ENCODE measurements at regions not wholly inside any gene's neighbourhood (a gene's known extent, or its start where the extent isn't known, plus 50 kb on each side); places are given as distances from the start of the nearest gene placed in this dataset.

DNA sequence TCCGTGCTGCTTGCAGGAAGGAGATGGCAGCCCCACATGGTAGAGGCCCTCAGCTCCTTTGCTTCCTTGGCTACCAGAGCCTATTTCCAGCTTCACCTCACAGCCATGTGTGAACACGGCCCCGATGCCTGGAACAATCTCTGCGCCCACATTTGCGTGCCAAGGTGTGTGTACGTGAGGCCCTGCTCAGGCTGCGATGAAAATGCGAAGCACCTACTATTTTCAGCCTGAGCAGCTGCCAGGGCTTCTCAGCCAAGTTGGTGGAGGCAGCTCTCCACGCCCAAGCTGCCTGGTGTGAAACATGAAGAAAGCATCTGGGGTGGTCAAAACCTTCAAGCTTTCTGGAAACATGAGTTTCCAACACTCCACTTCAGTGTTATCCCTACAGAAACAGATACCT is 177.8 kb upstream of the EGLN3 start:
- Mint-ChIP-seq H3K4me1 (no peaks in the 10 kb centered on the region), H3K27me3 (no peaks in the 10 kb centered on the region), H3K27ac (no peak overlapping the region)

DNA sequence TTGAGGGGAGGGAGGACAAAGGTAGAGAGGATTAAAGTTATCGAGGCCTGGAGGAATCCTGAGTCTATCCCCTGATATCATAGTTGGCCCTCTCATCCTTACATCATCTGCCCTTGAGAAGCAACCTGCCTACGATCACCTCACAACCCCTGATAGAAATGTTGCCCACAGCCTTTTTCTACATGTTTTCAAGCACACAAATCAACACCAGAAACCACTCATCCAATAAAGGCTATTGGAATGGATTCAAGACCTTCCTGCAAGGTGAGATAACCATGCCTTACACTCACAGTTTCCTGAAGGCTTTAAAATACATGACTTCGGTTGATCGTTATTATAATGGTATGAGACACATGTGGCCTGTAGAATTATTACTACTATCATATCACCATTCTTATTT is 175.7 kb upstream of the EGLN3 start:
- no peaks in the 10 kb centered on the region for H4K20me1 ChIP-seq (ENCODE audit: control insufficient read depth, insufficient read depth, low read length, poor library complexity, severe bottlenecking)
- Mint-ChIP-seq H3K9me3 (ENCODE audit: insufficient read depth) (no peaks in the 10 kb centered on the region), H3K27me3 (no peaks in the 10 kb centered on the region), H3K4me1 (no peaks in the 10 kb centered on the region), H3K4me3 (no peak overlapping the region), H3K27ac (no peak overlapping the region)
- ChIA-PET CTCF (no interaction called here), POLR2A (no interaction called here)
- intact Hi-C loops (cut with micrococcal nuclease): no loop called here
- H3K4me1 ChIP-seq (ENCODE audit: control insufficient read depth in 2 of 2, insufficient read depth in 2 of 2, low read length in 2 of 2): no peaks in the 10 kb centered on the region
- peaks cover 0 to 5% (median 0%) of the 10 kb centered on the region in 3 donors for H3K9me3 ChIP-seq (ENCODE audit: control extremely low read depth in 1 of 3, control insufficient read depth in 2 of 3, insufficient read depth in 1 of 3, low read length in 2 of 3)
- no peak overlapping the region for H3K4me2 ChIP-seq (replicated peaks; ENCODE audit: low read depth, low read length, poor library complexity, severe bottlenecking)
- H3K79me2 ChIP-seq (ENCODE audit: control insufficient read depth, insufficient read depth, low read length): no peaks in the 10 kb centered on the region
- TF ChIP-seq, protein P1, sequence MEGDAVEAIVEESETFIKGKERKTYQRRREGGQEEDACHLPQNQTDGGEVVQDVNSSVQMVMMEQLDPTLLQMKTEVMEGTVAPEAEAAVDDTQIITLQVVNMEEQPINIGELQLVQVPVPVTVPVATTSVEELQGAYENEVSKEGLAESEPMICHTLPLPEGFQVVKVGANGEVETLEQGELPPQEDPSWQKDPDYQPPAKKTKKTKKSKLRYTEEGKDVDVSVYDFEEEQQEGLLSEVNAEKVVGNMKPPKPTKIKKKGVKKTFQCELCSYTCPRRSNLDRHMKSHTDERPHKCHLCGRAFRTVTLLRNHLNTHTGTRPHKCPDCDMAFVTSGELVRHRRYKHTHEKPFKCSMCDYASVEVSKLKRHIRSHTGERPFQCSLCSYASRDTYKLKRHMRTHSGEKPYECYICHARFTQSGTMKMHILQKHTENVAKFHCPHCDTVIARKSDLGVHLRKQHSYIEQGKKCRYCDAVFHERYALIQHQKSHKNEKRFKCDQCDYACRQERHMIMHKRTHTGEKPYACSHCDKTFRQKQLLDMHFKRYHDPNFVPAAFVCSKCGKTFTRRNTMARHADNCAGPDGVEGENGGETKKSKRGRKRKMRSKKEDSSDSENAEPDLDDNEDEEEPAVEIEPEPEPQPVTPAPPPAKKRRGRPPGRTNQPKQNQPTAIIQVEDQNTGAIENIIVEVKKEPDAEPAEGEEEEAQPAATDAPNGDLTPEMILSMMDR (IDR thresholded peaks at IDR 0.05): no peak
- TF ChIP-seq EZH2 (IDR thresholded peaks at IDR 0.05; ENCODE audit: borderline replicate concordance, insufficient read depth, low read depth, low read length, poor library complexity, severe bottlenecking): no peak
- no peaks in the 10 kb centered on the region for H3K27me3 ChIP-seq (replicated peaks in 1 of 4; ENCODE audit: control extremely low read depth in 1 of 4, control insufficient read depth in 3 of 4, insufficient read depth in 4 of 4, low read length in 3 of 4)
- ATAC-seq (ENCODE audit: low read depth): no peak
- 83% methylated on average over 1 of the region's 4 CpGs for WGBS (ENCODE audit: insufficient coverage)
- H3K4me3 ChIP-seq (ENCODE audit: control extremely low read depth in 1 of 5, extremely low read depth in 1 of 5, insufficient read depth in 1 of 5, low read depth in 2 of 5, low read length in 4 of 5): no peak overlapping the region
- H3K36me3 ChIP-seq (replicated peaks in 1 of 2; ENCODE audit: control extremely low read depth in 1 of 2, control insufficient read depth in 1 of 2, extremely low read depth in 1 of 2, insufficient read depth in 2 of 2, low read length in 1 of 2): no peaks in the 10 kb centered on the region
- no peak for DNase-seq
- no peak overlapping the region for H3K27ac ChIP-seq (ENCODE audit: low read length in 2 of 2)
- H2AFZ ChIP-seq (ENCODE audit: insufficient read depth, low read depth, low read length, poor library complexity, severe bottlenecking): no peak overlapping the region
- no peak overlapping the region for H3K9ac ChIP-seq (ENCODE audit: low read length)

More for the DNA sequence above, 177.8 kb upstream of the EGLN3 start:
- Histone ChIP-seq H3K4me1 (ENCODE audit: control insufficient read depth in 2 of 2, insufficient read depth in 2 of 2, low read length in 2 of 2) (no peaks in the 10 kb centered on the region), H3K27ac (ENCODE audit: low read length in 2 of 2) (no peak overlapping the region), H3K4me2 (replicated peaks; ENCODE audit: low read depth, low read length, poor library complexity, severe bottlenecking) (no peak overlapping the region), H3K9me3 (ENCODE audit: control extremely low read depth in 1 of 3, control insufficient read depth in 2 of 3, insufficient read depth in 1 of 3, low read length in 2 of 3) (peaks cover 0 to 5% (median 0%) of the 10 kb centered on the region in 3 donors), H3K27me3 (replicated peaks in 1 of 4; ENCODE audit: control extremely low read depth in 1 of 4, control insufficient read depth in 3 of 4, insufficient read depth in 4 of 4, low read length in 3 of 4) (no peaks in the 10 kb centered on the region), H3K9ac (ENCODE audit: low read length) (no peak overlapping the region), H3K36me3 (replicated peaks in 1 of 2; ENCODE audit: control extremely low read depth in 1 of 2, control insufficient read depth in 1 of 2, extremely low read depth in 1 of 2, insufficient read depth in 2 of 2, low read length in 1 of 2) (no peaks in the 10 kb centered on the region), H3K4me3 (ENCODE audit: control extremely low read depth in 1 of 5, extremely low read depth in 1 of 5, insufficient read depth in 1 of 5, low read depth in 2 of 5, low read length in 4 of 5) (no peak overlapping the region), H4K20me1 (ENCODE audit: control insufficient read depth, insufficient read depth, low read length, poor library complexity, severe bottlenecking) (no peaks in the 10 kb centered on the region), H2AFZ (ENCODE audit: insufficient read depth, low read depth, low read length, poor library complexity, severe bottlenecking) (no peak overlapping the region), H3K79me2 (ENCODE audit: control insufficient read depth, insufficient read depth, low read length) (no peaks in the 10 kb centered on the region)
- 98% methylated on average over 7 of the region's 9 CpGs for WGBS (ENCODE audit: insufficient coverage)
- ATAC-seq (ENCODE audit: low read depth): no peak
- intact Hi-C loops (cut with micrococcal nuclease): no loop called here
- POLR2A ChIA-PET: no interaction called here
- no peak for DNase-seq
- no peak for TF ChIP-seq EZH2 (IDR thresholded peaks at IDR 0.05; ENCODE audit: borderline replicate concordance, insufficient read depth, low read depth, low read length, poor library complexity, severe bottlenecking)
- TF ChIP-seq, protein P1 (IDR thresholded peaks at IDR 0.05): no peak
- Mint-ChIP-seq H3K4me3 (no peak overlapping the region), H3K9me3 (ENCODE audit: insufficient read depth) (no peaks in the 10 kb centered on the region)
- CTCF ChIA-PET: no interaction called here
